ENCODE measurements at regions not wholly inside any gene's neighbourhood (a gene's known extent, or its start where the extent isn't known, plus 50 kb on each side); places are given as distances from the start of the nearest gene placed in this dataset.

GRCh38 chr13:85313761-85314503 is 485.3 kb downstream of the SLITRK6 start:
- TF ChIP-seq CTCF (IDR thresholded peaks at IDR 0.05) (no peak), POLR2A (IDR thresholded peaks at IDR 0.05) (no peak), EP300 (IDR thresholded peaks at IDR 0.05) (no peak)
